ENCODE measurements at regions not wholly inside any gene's neighbourhood (a gene's known extent, or its start where the extent isn't known, plus 50 kb on each side); places are given as distances from the start of the nearest gene placed in this dataset.

DNA sequence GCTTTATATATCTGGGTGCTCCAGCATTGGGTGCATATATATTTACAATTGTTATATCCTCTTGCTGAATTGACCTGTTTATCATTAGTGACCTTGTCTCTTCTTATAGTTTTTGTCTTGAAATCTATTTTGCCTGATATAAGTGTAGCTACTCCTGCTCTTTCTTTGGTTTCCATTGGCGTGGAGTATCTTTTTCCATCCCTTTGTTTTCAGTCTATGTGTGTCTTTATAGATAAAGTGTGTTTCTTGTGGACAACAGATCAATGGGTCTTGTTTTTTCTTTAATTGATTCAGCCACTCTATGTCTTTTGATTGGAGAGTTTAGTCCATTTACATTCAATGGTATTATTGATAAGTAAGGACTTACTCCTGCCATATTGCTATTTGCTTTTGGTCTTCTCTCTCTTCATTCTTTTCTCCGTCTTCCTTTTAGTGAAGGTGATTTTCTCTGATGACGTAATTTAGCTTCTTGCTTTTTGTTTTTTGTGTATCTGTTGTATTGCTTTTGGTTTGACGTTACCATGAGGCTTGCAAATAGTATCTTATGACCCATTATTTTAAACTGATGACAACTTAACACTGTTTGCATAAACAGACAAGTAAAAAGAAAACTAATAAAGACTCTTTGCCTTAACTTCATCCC, 347.6 kb downstream of the TMEM121 start (continued):
- TF ChIP-seq YY1 (IDR thresholded peaks at IDR 0.05; ENCODE audit: low read depth, low read length) (no peak), PHF8 (conservative IDR thresholded peaks at IDR 0.05; ENCODE audit: low read depth, low read length) (no peak), SUZ12 (IDR thresholded peaks at IDR 0.05; ENCODE audit: low read length) (no peak), POLR2AphosphoS5 (IDR thresholded peaks at IDR 0.05; ENCODE audit: low read depth, low read length) (no peak), BRCA1 (IDR thresholded peaks at IDR 0.05; ENCODE audit: low read depth, low read length) (no peak), SP4 (IDR thresholded peaks at IDR 0.05; ENCODE audit: low read length) (no peak), CTBP2 (IDR thresholded peaks at IDR 0.05; ENCODE audit: borderline replicate concordance, insufficient read depth, insufficient read length, low read length) (no peak)

All from H1 (cell line).